PFSK-1 (cell line): ENCODE measurements at regions not wholly inside any gene's neighbourhood (a gene's known extent, or its start where the extent isn't known, plus 50 kb on each side); places are given as distances from the start of the nearest gene placed in this dataset.

Experiments
- FOXP2 ChIP-seq: optimal IDR thresholded peaks from 2 replicates; pipeline ENCODE3; 2011; ENCODE audit warnings: borderline replicate concordance, control low read depth, inconsistent platforms; ENCODE audit not compliant: insufficient read depth; ENCODE audit errors: extremely low read length, extremely low read depth
- POLR2AphosphoS5 ChIP-seq: IDR thresholded peaks from 2 replicates; pipeline ENCODE4 v1.6.1; 2012; ENCODE audit warnings: low read depth, mild to moderate bottlenecking, control low read depth, low read length, moderate library complexity
- SIN3A ChIP-seq: IDR thresholded peaks from 2 replicates; pipeline ENCODE4 v1.6.1; 2012; ENCODE audit warnings: mild to moderate bottlenecking, low read length, moderate library complexity, borderline replicate concordance; ENCODE audit not compliant: insufficient read depth
- TAF1 ChIP-seq: IDR thresholded peaks from 2 replicates; pipeline ENCODE4 v1.6.1; 2012; ENCODE audit warnings: low read length, control low read depth, borderline replicate concordance; ENCODE audit not compliant: insufficient read depth
- TF ChIP-seq, protein P1 (sequence below), 2 experiments: IDR thresholded peaks; 2 replicates each; pipeline versions ENCODE4 v1.6.1 to v1.8.0; 2011 to 2012; ENCODE audit warnings: low read depth in 2 of 2, low read length in 2 of 2, control low read depth in 1 of 2, inconsistent platforms in 1 of 2, mild to moderate bottlenecking in 1 of 2, moderate library complexity in 1 of 2; ENCODE audit not compliant: insufficient read depth in 1 of 2

GRCh38 chr3:192064959-192065358, 604.0 kb downstream of the PYDC2 start:
- TF ChIP-seq SIN3A: no peak
- TF ChIP-seq, protein P1, sequence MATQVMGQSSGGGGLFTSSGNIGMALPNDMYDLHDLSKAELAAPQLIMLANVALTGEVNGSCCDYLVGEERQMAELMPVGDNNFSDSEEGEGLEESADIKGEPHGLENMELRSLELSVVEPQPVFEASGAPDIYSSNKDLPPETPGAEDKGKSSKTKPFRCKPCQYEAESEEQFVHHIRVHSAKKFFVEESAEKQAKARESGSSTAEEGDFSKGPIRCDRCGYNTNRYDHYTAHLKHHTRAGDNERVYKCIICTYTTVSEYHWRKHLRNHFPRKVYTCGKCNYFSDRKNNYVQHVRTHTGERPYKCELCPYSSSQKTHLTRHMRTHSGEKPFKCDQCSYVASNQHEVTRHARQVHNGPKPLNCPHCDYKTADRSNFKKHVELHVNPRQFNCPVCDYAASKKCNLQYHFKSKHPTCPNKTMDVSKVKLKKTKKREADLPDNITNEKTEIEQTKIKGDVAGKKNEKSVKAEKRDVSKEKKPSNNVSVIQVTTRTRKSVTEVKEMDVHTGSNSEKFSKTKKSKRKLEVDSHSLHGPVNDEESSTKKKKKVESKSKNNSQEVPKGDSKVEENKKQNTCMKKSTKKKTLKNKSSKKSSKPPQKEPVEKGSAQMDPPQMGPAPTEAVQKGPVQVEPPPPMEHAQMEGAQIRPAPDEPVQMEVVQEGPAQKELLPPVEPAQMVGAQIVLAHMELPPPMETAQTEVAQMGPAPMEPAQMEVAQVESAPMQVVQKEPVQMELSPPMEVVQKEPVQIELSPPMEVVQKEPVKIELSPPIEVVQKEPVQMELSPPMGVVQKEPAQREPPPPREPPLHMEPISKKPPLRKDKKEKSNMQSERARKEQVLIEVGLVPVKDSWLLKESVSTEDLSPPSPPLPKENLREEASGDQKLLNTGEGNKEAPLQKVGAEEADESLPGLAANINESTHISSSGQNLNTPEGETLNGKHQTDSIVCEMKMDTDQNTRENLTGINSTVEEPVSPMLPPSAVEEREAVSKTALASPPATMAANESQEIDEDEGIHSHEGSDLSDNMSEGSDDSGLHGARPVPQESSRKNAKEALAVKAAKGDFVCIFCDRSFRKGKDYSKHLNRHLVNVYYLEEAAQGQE (IDR thresholded peaks at IDR 0.05; ENCODE audit: insufficient read depth in 1 of 2, low read depth in 2 of 2, low read length in 2 of 2): no peak
- TF ChIP-seq TAF1: no peak

GRCh38 chr3:192068464-192069254, 607.7 kb downstream of the PYDC2 start:
- TF ChIP-seq TAF1 (no peak), POLR2AphosphoS5 (no peak), FOXP2 (no peak), SIN3A (no peak)
- TF ChIP-seq, protein P1 (IDR thresholded peaks at IDR 0.05; ENCODE audit: insufficient read depth in 1 of 2, low read depth in 2 of 2, low read length in 2 of 2): no peak

DNA sequence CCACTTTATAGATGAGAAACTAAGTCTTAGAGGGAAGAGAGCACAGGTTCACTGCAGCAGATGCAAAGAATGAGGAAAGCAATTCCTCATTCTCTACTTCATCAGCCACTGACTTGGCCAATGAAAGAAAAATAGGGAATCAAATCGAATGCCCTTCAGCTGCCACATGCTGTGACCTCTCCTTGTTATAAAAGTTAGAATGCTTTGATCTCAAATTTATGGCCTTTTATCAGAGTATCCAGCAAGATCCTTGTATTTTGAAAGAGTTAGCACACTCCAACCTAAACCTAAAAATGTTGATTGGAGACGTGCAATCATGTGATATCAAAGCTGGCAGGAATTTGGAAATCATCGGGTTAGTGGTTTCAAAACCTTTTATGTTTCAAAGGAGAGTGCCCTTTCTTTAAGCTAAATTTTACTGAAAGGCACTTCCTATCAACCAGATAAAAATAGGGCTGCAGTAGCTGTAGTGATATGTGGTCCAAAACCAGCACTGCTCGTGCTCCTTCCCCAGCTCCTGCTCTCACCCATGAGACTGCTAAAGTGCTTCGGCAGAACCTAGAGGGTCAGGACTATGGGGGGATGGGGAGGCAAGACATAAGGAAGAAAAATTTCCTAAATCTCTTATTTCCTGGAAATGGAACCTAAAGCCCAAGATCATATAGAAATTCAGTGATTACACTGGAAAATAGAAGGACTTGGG, 617.0 kb downstream of the PYDC2 start:
- no peak for TF ChIP-seq TAF1
- TF ChIP-seq, protein P1 (IDR thresholded peaks at IDR 0.05; ENCODE audit: insufficient read depth in 1 of 2, low read depth in 2 of 2, low read length in 2 of 2): no peak
- TF ChIP-seq FOXP2: no peak
- no peak for TF ChIP-seq SIN3A
- TF ChIP-seq POLR2AphosphoS5: no peak

DNA sequence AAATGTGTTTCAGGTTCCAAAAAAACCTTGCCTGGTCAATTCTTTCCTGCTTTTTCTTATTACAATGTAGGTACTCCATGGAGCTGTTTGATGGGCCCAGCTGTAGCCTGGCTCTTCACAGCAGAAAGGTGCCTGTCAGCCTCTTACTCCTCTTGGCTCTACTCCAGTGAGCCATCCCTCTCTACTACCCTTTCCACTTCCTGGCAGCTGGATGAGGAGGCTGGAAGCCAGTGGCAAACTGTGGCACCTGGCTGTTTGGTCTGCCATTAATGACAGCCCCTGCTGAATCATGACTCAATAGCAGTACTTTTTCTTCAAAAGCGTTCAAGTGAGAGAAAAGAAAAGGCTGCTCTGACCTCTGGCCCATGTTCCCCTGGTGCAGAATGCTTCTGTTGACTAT, 618.1 kb downstream of the PYDC2 start:
- TF ChIP-seq, protein P1 (IDR thresholded peaks at IDR 0.05; ENCODE audit: insufficient read depth in 1 of 2, low read depth in 2 of 2, low read length in 2 of 2): no peak
- TF ChIP-seq TAF1: no peak
- no peak for TF ChIP-seq POLR2AphosphoS5
- TF ChIP-seq FOXP2: no peak
- no peak for TF ChIP-seq SIN3A

DNA sequence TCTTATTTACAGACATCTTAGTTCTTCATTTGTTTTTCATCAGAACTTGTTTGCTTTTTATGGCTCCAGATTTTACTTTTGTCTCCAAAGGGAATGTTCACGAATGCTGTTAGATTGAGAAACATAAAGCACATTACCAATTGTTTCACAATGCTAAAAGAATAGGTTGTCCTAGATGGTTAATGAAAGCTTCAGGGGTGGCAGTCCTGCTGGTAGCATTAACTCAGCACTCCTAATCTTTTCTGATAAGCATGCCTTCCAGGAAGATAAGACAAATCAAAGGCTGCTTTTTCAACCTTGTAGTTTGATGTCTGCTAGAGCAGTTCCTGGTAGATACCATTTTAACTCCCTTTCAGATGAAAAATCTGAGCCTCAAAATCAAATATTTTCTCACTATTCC, 619.4 kb downstream of the PYDC2 start:
- TF ChIP-seq, protein P1 (IDR thresholded peaks at IDR 0.05; ENCODE audit: insufficient read depth in 1 of 2, low read depth in 2 of 2, low read length in 2 of 2): no peak
- TF ChIP-seq TAF1 (no peak), FOXP2 (no peak), SIN3A (no peak)
